ENCODE measurements at regions not wholly inside any gene's neighbourhood (a gene's known extent, or its start where the extent isn't known, plus 50 kb on each side); places are given as distances from the start of the nearest gene placed in this dataset.

DNA sequence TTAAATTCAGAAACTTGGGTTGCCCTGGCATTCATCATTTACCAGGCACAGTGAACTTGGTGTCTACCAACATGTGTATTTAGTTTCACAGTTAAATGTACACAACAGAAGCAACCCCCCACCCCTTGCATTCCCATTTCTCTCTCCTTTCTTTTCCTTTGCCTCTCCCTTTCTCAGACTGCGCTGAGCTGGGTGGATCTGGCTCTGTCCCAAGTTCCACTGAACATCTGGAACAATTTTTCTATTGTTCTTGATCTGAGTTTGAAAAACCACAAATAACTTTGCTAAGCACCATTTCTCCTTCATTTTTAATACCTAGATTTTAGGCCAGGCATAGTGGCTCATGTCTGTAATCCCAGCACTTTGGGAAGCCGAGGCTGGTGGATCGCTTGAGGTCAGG lies 242.2 kb downstream of the ABHD5 start (continued):
- TF ChIP-seq ZNF462 (CRISPR knock-in tag; IDR thresholded peaks at IDR 0.05), result no peak
- TF ChIP-seq ZNF114 (CRISPR knock-in tag; IDR thresholded peaks at IDR 0.05), result no peak
- no peak for TF ChIP-seq CREB1 (CRISPR knock-in tag; IDR thresholded peaks at IDR 0.05; ENCODE audit: low read depth)
- no peak for TF ChIP-seq NANOG (IDR thresholded peaks at IDR 0.05; ENCODE audit: borderline replicate concordance)
- TF ChIP-seq, protein P1, sequence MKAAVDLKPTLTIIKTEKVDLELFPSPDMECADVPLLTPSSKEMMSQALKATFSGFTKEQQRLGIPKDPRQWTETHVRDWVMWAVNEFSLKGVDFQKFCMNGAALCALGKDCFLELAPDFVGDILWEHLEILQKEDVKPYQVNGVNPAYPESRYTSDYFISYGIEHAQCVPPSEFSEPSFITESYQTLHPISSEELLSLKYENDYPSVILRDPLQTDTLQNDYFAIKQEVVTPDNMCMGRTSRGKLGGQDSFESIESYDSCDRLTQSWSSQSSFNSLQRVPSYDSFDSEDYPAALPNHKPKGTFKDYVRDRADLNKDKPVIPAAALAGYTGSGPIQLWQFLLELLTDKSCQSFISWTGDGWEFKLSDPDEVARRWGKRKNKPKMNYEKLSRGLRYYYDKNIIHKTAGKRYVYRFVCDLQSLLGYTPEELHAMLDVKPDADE (IDR thresholded peaks at IDR 0.05), result no peak
- no peak for TF ChIP-seq STAT1 (IDR thresholded peaks at IDR 0.05; ENCODE audit: unreplicated experiment)
- no peak for TF ChIP-seq CTCF (conservative IDR thresholded peaks at IDR 0.05; ENCODE audit: low read depth in 2 of 2)
- no peak for TF ChIP-seq ZNF331 (CRISPR knock-in tag; IDR thresholded peaks at IDR 0.05; ENCODE audit: low read depth)
- no peak for TF ChIP-seq EZH2phosphoT487 (IDR thresholded peaks at IDR 0.05; ENCODE audit: unreplicated experiment)
